ENCODE measurements at regions not wholly inside any gene's neighbourhood (a gene's known extent, or its start where the extent isn't known, plus 50 kb on each side); places are given as distances from the start of the nearest gene placed in this dataset.

- in situ Hi-C loops (cut with MboI; ENCODE audit: low pct_unique_long_range_greater_than_20kb, low sequenced_read_pairs, unreplicated experiment), result no loop called here
- no peak for TF ChIP-seq CTCF (IDR thresholded peaks at IDR 0.05; ENCODE audit: extremely low read depth, insufficient read depth, missing control alignments)
Measured at GRCh38 chr20:19922716-19923115, 94.4 kb upstream of the NAA20 start.

GRCh38 chr20:19923762-19924161 is 93.4 kb upstream of the NAA20 start:
- TF ChIP-seq CTCF (IDR thresholded peaks at IDR 0.05; ENCODE audit: extremely low read depth, insufficient read depth, missing control alignments), result no peak
- no peak for DNase-seq (ENCODE audit: low spot score)
- in situ Hi-C loops (cut with MboI; ENCODE audit: low pct_unique_long_range_greater_than_20kb, low sequenced_read_pairs, unreplicated experiment), result no loop called here

More at GRCh38 chr20:19922716-19923115, 94.4 kb upstream of the NAA20 start:
- DNase-seq (ENCODE audit: low spot score), result no peak

- in situ Hi-C loops (cut with MboI; ENCODE audit: low pct_unique_long_range_greater_than_20kb, low sequenced_read_pairs, unreplicated experiment), result no loop called here
- DNase-seq (ENCODE audit: low spot score), result no peak
Measured at GRCh38 chr20:19924255-19924654, 92.9 kb upstream of the NAA20 start.

GRCh38 chr20:19926591-19926990 is 90.6 kb upstream of the NAA20 start:
- no peak for TF ChIP-seq CTCF (IDR thresholded peaks at IDR 0.05; ENCODE audit: extremely low read depth, insufficient read depth, missing control alignments)
- no peak for DNase-seq (ENCODE audit: low spot score)
- in situ Hi-C loops (cut with MboI; ENCODE audit: low pct_unique_long_range_greater_than_20kb, low sequenced_read_pairs, unreplicated experiment), result no loop called here

More at GRCh38 chr20:19924255-19924654, 92.9 kb upstream of the NAA20 start:
- TF ChIP-seq CTCF (IDR thresholded peaks at IDR 0.05; ENCODE audit: extremely low read depth, insufficient read depth, missing control alignments), result no peak

- no peak for DNase-seq (ENCODE audit: low spot score)
- in situ Hi-C loops (cut with MboI; ENCODE audit: low pct_unique_long_range_greater_than_20kb, low sequenced_read_pairs, unreplicated experiment), result no loop called here
Measured at GRCh38 chr20:19928328-19929011, 88.7 kb upstream of the NAA20 start.

GRCh38 chr20:19929012-19929360 is 88.2 kb upstream of the NAA20 start:
- TF ChIP-seq CTCF (IDR thresholded peaks at IDR 0.05; ENCODE audit: extremely low read depth, insufficient read depth, missing control alignments), result no peak
- in situ Hi-C loops (cut with MboI; ENCODE audit: low pct_unique_long_range_greater_than_20kb, low sequenced_read_pairs, unreplicated experiment), result no loop called here
- DNase-seq (ENCODE audit: low spot score), result no peak

More at GRCh38 chr20:19928328-19929011, 88.7 kb upstream of the NAA20 start:
- TF ChIP-seq CTCF (IDR thresholded peaks at IDR 0.05; ENCODE audit: extremely low read depth, insufficient read depth, missing control alignments), result no peak

All from GM13977 (cell line).